Astrocyte (in vitro differentiated cells and primary cell): ENCODE measurements at regions not wholly inside any gene's neighbourhood (a gene's known extent, or its start where the extent isn't known, plus 50 kb on each side); places are given as distances from the start of the nearest gene placed in this dataset.

Source experiments
- DNase-seq: peaks from one replicate; pipeline ENCODE4 v3.0.0-alpha.2; 2010; ENCODE audit warnings: low read depth
- FAIRE-seq: peaks from 2 replicates; lab custom pipeline; 2011; peaks lifted over from hg19 to GRCh38; lab: Jason Lieb, UNC
- H2AFZ ChIP-seq: 2 replicates; pipeline ENCODE4 v1.6.0; 2012; ENCODE audit warnings: low read depth, low read length, inconsistent platforms
- H3K27ac ChIP-seq: 2 replicates; pipeline ENCODE4 v1.5.1; 2011; ENCODE audit warnings: low read depth, low read length, inconsistent platforms
- H3K27me3 ChIP-seq: 2 replicates; pipeline ENCODE4 v1.6.0; 2011; ENCODE audit warnings: low read length, inconsistent platforms; ENCODE audit not compliant: insufficient read depth
- H3K36me3 ChIP-seq: 2 replicates; pipeline ENCODE4 v1.5.1; 2011; ENCODE audit warnings: low read length, inconsistent platforms; ENCODE audit not compliant: insufficient read depth
- H3K4me1 ChIP-seq: 2 replicates; pipeline ENCODE4 v1.5.1; 2011; ENCODE audit warnings: low read length, inconsistent platforms; ENCODE audit not compliant: insufficient read depth
- H3K4me2 ChIP-seq: 2 replicates; pipeline ENCODE4 v1.6.0; 2012; ENCODE audit warnings: low read length, inconsistent platforms
- H3K4me3 ChIP-seq: 2 replicates; pipeline ENCODE4 v1.5.1; 2011; ENCODE audit warnings: low read depth, mild to moderate bottlenecking, low read length, inconsistent platforms; ENCODE audit not compliant: insufficient read depth
- H3K79me2 ChIP-seq: 2 replicates; pipeline ENCODE4 v1.6.0; 2012; ENCODE audit warnings: mild to moderate bottlenecking, low read length, inconsistent platforms; ENCODE audit not compliant: insufficient read depth
- H3K9ac ChIP-seq: 2 replicates; pipeline ENCODE4 v1.6.0; 2012; ENCODE audit warnings: mild to moderate bottlenecking, low read length, inconsistent platforms
- H3K9me3 ChIP-seq: 2 replicates; pipeline ENCODE4 v1.5.1; 2012; ENCODE audit warnings: low read depth, mild to moderate bottlenecking, low read length, inconsistent platforms; ENCODE audit not compliant: insufficient read depth
- H4K20me1 ChIP-seq: 2 replicates; pipeline ENCODE4 v1.6.0; 2012; ENCODE audit warnings: low read length, inconsistent platforms; ENCODE audit not compliant: insufficient read depth
- H3K27ac Mint-ChIP-seq: one replicate; pipeline ENCODE4 v1.8.0; 2021; ENCODE audit warnings: mild to moderate bottlenecking, mixed read lengths; ENCODE audit not compliant: unreplicated experiment
- H3K27me3 Mint-ChIP-seq: one replicate; pipeline ENCODE4 v1.8.0; 2021; ENCODE audit warnings: low read depth, mixed read lengths; ENCODE audit not compliant: unreplicated experiment
- H3K36me3 Mint-ChIP-seq: one replicate; pipeline ENCODE4 v1.8.0; 2021; ENCODE audit warnings: low read depth, mixed read lengths; ENCODE audit not compliant: unreplicated experiment
- H3K4me1 Mint-ChIP-seq: one replicate; pipeline ENCODE4 v1.8.0; 2021; ENCODE audit warnings: low read depth, mixed read lengths; ENCODE audit not compliant: unreplicated experiment
- H3K4me3 Mint-ChIP-seq: one replicate; pipeline ENCODE4 v1.8.0; 2021; ENCODE audit warnings: mild to moderate bottlenecking, moderate library complexity, mixed read lengths; ENCODE audit not compliant: unreplicated experiment
- H3K9me3 Mint-ChIP-seq: one replicate; pipeline ENCODE4 v1.8.0; 2021; ENCODE audit warnings: mild to moderate bottlenecking, mixed read lengths; ENCODE audit not compliant: unreplicated experiment
- EZH2 ChIP-seq: IDR thresholded peaks from 2 replicates; pipeline ENCODE4 v1.6.1; 2012; ENCODE audit warnings: mild to moderate bottlenecking, low read length, inconsistent platforms; ENCODE audit not compliant: insufficient read depth
- TF ChIP-seq, protein P1 (sequence below): IDR thresholded peaks from 2 replicates; pipeline ENCODE4 v1.5.1; 2011; ENCODE audit warnings: low read depth, mild to moderate bottlenecking, inconsistent platforms, low read length, moderate library complexity; ENCODE audit not compliant: insufficient read depth

DNA sequence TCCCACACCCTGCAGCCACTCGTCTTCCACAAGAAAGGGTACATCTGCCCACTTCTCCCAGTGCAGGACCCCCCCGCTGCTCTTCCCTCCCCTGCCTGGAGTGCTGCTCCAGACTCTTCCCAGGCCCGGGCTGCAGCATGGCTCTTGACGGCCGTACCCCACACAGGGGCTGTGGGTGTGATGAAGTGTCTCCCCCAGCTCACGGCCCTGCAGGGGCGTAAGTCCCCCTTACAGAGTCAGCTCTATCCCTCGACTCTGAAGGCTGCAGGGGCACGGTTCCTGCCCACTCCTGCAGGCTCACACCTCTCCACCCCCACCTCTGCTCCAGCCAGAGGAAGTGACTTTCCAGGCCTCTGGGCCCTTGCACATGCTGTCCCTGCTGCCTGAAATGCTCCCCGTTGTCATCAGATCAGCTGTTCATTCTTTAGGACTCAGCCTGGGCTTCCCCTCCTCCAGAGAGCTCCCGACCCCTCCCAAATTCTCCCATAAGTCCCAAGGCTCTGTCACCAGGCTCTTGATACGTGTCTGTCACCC is 180.6 kb upstream of the IER5L start:
- no peak overlapping the region for H2AFZ ChIP-seq
- DNase-seq (no peak), FAIRE-seq (no peak)

DNA sequence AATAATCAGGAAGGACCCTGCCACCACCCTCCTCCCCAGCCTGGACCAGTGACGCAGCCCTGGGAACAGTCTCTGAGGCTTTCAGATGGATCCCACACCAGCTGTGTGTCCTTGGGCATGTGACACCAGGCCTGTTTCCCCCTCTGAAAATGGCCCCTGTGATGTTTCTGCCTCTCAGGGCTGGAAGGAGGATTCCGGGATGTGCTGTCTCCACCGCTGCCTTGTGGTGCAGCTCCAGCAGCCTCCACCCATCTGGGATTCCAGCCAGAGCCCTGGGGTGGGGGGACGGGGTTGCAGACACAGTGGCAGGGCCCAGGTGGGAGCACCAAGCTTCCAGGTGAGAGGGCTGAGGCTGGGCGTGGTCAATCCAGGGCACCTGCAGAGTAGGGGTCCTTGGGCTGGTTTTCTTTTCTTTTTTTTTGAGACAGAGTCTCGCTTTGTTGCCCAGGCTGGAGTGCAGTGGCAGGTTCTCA is 179.7 kb upstream of the IER5L start:
- Mint-ChIP-seq H3K4me3 (no peak overlapping the region), H3K27me3 (peaks cover 2% of the 10 kb centered on the region)
- FAIRE-seq, result no peak

More for the DNA sequence above, 180.6 kb upstream of the IER5L start:
- Mint-ChIP-seq H3K27me3 (peaks cover 2% of the 10 kb centered on the region), H3K36me3 (peaks cover 4% of the 10 kb centered on the region), H3K4me3 (no peak overlapping the region), H3K4me1 (peaks cover 6% of the 10 kb centered on the region), H3K9me3 (peaks cover 5% of the 10 kb centered on the region), H3K27ac (no peak overlapping the region)
- Histone ChIP-seq H3K4me3 (no peak overlapping the region), H3K27me3 (no peaks in the 10 kb centered on the region), H3K4me2 (no peak overlapping the region), H3K9me3 (peaks cover 9% of the 10 kb centered on the region), H3K4me1 (no peaks in the 10 kb centered on the region), H4K20me1 (no peaks in the 10 kb centered on the region), H3K36me3 (no peaks in the 10 kb centered on the region), H3K9ac (no peak overlapping the region), H3K79me2 (no peaks in the 10 kb centered on the region), H3K27ac (no peak overlapping the region)
- no peak for TF ChIP-seq EZH2

GRCh38 chr9:129356871-129357772 is 179.1 kb upstream of the IER5L start:
- Histone ChIP-seq H3K4me3 (no peak overlapping the region), H3K4me2 (no peak overlapping the region), H3K9ac (no peak overlapping the region), H3K36me3 (no peaks in the 10 kb centered on the region), H3K79me2 (no peaks in the 10 kb centered on the region), H3K9me3 (peaks cover 9% of the 10 kb centered on the region), H2AFZ (no peak overlapping the region), H3K27ac (no peak overlapping the region), H3K27me3 (no peaks in the 10 kb centered on the region), H4K20me1 (no peaks in the 10 kb centered on the region), H3K4me1 (peaks cover 5% of the 10 kb centered on the region)
- TF ChIP-seq EZH2, result no peak
- TF ChIP-seq, protein P1, sequence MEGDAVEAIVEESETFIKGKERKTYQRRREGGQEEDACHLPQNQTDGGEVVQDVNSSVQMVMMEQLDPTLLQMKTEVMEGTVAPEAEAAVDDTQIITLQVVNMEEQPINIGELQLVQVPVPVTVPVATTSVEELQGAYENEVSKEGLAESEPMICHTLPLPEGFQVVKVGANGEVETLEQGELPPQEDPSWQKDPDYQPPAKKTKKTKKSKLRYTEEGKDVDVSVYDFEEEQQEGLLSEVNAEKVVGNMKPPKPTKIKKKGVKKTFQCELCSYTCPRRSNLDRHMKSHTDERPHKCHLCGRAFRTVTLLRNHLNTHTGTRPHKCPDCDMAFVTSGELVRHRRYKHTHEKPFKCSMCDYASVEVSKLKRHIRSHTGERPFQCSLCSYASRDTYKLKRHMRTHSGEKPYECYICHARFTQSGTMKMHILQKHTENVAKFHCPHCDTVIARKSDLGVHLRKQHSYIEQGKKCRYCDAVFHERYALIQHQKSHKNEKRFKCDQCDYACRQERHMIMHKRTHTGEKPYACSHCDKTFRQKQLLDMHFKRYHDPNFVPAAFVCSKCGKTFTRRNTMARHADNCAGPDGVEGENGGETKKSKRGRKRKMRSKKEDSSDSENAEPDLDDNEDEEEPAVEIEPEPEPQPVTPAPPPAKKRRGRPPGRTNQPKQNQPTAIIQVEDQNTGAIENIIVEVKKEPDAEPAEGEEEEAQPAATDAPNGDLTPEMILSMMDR, result no peak
- FAIRE-seq, result no peak
- Mint-ChIP-seq H3K36me3 (peaks cover 4% of the 10 kb centered on the region), H3K27ac (no peak overlapping the region), H3K4me1 (peaks cover 4% of the 10 kb centered on the region), H3K27me3 (peaks cover 2% of the 10 kb centered on the region), H3K4me3 (no peak overlapping the region), H3K9me3 (peaks cover 5% of the 10 kb centered on the region)
- no peak for DNase-seq

More for the DNA sequence above, 179.7 kb upstream of the IER5L start:
- peaks cover 4% of the 10 kb centered on the region for H3K36me3 Mint-ChIP-seq
- TF ChIP-seq EZH2, result no peak
- TF ChIP-seq, protein P1, result no peak
- Histone ChIP-seq H3K4me1 (peaks cover 2% of the 10 kb centered on the region), H3K9me3 (peaks cover 9% of the 10 kb centered on the region), H3K27me3 (no peaks in the 10 kb centered on the region), H3K4me2 (no peak overlapping the region), H3K9ac (no peak overlapping the region), H3K36me3 (no peaks in the 10 kb centered on the region), H3K27ac (no peak overlapping the region), H4K20me1 (no peaks in the 10 kb centered on the region), H3K4me3 (no peak overlapping the region), H3K79me2 (no peaks in the 10 kb centered on the region), H2AFZ (no peak overlapping the region)
- no peak for DNase-seq
- H3K4me1 Mint-ChIP-seq, result peaks cover 6% of the 10 kb centered on the region
- no peak overlapping the region for H3K27ac Mint-ChIP-seq
- H3K9me3 Mint-ChIP-seq, result peaks cover 5% of the 10 kb centered on the region
